ENCODE measurements at regions not wholly inside any gene's neighbourhood (a gene's known extent, or its start where the extent isn't known, plus 50 kb on each side); places are given as distances from the start of the nearest gene placed in this dataset.

DNA sequence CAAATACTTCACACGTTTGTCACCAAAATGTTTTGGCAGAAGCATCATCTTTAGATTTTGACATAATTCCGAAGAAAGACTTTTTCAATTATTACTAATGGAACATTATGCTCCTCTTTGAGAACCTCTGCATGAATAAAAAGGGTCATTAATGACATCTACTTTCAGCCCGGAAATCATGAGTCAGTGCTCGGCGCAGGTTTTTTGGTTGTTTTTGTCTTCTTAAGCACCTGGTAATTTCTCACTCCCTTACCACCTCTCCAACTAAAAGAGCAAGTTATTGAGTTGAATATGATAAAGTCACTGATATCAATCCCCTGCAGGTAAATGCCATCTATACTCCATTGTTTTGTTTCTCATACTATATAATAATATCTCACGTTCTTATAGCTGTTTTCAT, 113.0 kb upstream of the PBX1 start:
- TF ChIP-seq, protein P1, sequence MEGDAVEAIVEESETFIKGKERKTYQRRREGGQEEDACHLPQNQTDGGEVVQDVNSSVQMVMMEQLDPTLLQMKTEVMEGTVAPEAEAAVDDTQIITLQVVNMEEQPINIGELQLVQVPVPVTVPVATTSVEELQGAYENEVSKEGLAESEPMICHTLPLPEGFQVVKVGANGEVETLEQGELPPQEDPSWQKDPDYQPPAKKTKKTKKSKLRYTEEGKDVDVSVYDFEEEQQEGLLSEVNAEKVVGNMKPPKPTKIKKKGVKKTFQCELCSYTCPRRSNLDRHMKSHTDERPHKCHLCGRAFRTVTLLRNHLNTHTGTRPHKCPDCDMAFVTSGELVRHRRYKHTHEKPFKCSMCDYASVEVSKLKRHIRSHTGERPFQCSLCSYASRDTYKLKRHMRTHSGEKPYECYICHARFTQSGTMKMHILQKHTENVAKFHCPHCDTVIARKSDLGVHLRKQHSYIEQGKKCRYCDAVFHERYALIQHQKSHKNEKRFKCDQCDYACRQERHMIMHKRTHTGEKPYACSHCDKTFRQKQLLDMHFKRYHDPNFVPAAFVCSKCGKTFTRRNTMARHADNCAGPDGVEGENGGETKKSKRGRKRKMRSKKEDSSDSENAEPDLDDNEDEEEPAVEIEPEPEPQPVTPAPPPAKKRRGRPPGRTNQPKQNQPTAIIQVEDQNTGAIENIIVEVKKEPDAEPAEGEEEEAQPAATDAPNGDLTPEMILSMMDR (IDR thresholded peaks at IDR 0.05), result no peak
- no peak for TF ChIP-seq POLR2A (IDR thresholded peaks at IDR 0.05)
